ENCODE measurements at regions not wholly inside any gene's neighbourhood (a gene's known extent, or its start where the extent isn't known, plus 50 kb on each side); places are given as distances from the start of the nearest gene placed in this dataset.
"Not testable (repeated sequence)": the region's sequence is repeated elsewhere in the genome, so short reads cannot be mapped to it uniquely, and the experiment has no call there.

GRCh38 chr2:90036335-90036734, 1344.9 kb downstream of the RPIA start:
- POLR2A ChIA-PET (ENCODE audit: unreplicated experiment); H2BK15ac ChIP-seq (ENCODE audit: low read depth, low read length); H4K5ac ChIP-seq (ENCODE audit: low read depth, low read length); in situ Hi-C loops (cut with MboI; ENCODE audit: low sequenced_read_pairs); H3K9me3 ChIP-seq (ENCODE audit: control insufficient read depth, insufficient read depth, low read length); H4K8ac ChIP-seq (ENCODE audit: low read depth in 2 of 2, low read length in 2 of 2); H3K27ac ChIP-seq (ENCODE audit: insufficient read depth, low read length); H3K4me1 ChIP-seq (ENCODE audit: control insufficient read depth, insufficient read depth, low read length); DNase-seq; H3K56ac ChIP-seq (ENCODE audit: extremely low read depth, insufficient read depth, low read length); H3K36me3 ChIP-seq (ENCODE audit: control insufficient read depth, insufficient read depth, low read length); H3K18ac ChIP-seq (ENCODE audit: low read depth, low read length); intact Hi-C loops (cut with micrococcal nuclease); H2AK9ac ChIP-seq (replicated peaks; ENCODE audit: low read depth, low read length, poor library complexity); H3K9me1 ChIP-seq (ENCODE audit: insufficient read depth, low read length); H3K4me3 ChIP-seq (ENCODE audit: insufficient read depth, low read depth, low read length); H3K9ac ChIP-seq (ENCODE audit: low read depth, low read length); H2BK5ac ChIP-seq (ENCODE audit: low read depth, low read length, poor library complexity, severe bottlenecking); H3K4ac ChIP-seq (ENCODE audit: low read depth, low read length); H4K20me1 ChIP-seq (ENCODE audit: insufficient read depth, low read length); H2AFZ ChIP-seq (replicated peaks; ENCODE audit: low read length, poor library complexity); ATAC-seq (ENCODE audit: low read depth); BruUV-seq (replicated peaks); H4K91ac ChIP-seq (ENCODE audit: insufficient read depth, low read depth, low read length); CTCF ChIA-PET; H2BK20ac ChIP-seq (ENCODE audit: low read depth, low read length); H3K4me2 ChIP-seq (ENCODE audit: low read depth, low read length); H2BK120ac ChIP-seq (ENCODE audit: low read depth, low read length); H3K27me3 ChIP-seq (ENCODE audit: control insufficient read depth, insufficient read depth, low read length); H3K79me1 ChIP-seq (ENCODE audit: low read depth in 1 of 2, low read length in 2 of 2); H2AK5ac ChIP-seq (ENCODE audit: low read depth, low read length); dilution Hi-C loops (cut with HindIII; ENCODE audit: low sequenced_read_pairs, unreplicated experiment); H3K14ac ChIP-seq (replicated peaks; ENCODE audit: low read depth, low read length); H3K23ac ChIP-seq (ENCODE audit: low read depth, low read length): not testable (repeated sequence)
- 20% methylated on average over 1 of the region's 1 CpG; no CpG with 5 or more reads in 1 of the 2 experiments for WGBS, 2 experiments (ENCODE audit: extremely low coverage in 2 of 2, insufficient read length in 1 of 2)

- H3K36me3 ChIP-seq (ENCODE audit: control insufficient read depth, insufficient read depth, low read length); H3K9me1 ChIP-seq (ENCODE audit: insufficient read depth, low read length); intact Hi-C loops (cut with micrococcal nuclease); H2BK15ac ChIP-seq (ENCODE audit: low read depth, low read length); H3K9me3 ChIP-seq (ENCODE audit: control insufficient read depth, insufficient read depth, low read length); H3K27me3 ChIP-seq (ENCODE audit: control insufficient read depth, insufficient read depth, low read length); H2AFZ ChIP-seq (replicated peaks; ENCODE audit: low read length, poor library complexity); H3K4me1 ChIP-seq (ENCODE audit: control insufficient read depth, insufficient read depth, low read length); H4K8ac ChIP-seq (ENCODE audit: low read depth in 2 of 2, low read length in 2 of 2); H3K18ac ChIP-seq (ENCODE audit: low read depth, low read length); CTCF ChIA-PET; dilution Hi-C loops (cut with HindIII; ENCODE audit: low sequenced_read_pairs, unreplicated experiment); POLR2A ChIA-PET (ENCODE audit: unreplicated experiment); H2BK20ac ChIP-seq (ENCODE audit: low read depth, low read length); H4K91ac ChIP-seq (ENCODE audit: insufficient read depth, low read depth, low read length); H3K14ac ChIP-seq (replicated peaks; ENCODE audit: low read depth, low read length); H4K20me1 ChIP-seq (ENCODE audit: insufficient read depth, low read length); H3K9ac ChIP-seq (ENCODE audit: low read depth, low read length); H2BK120ac ChIP-seq (ENCODE audit: low read depth, low read length); H3K4me3 ChIP-seq (ENCODE audit: insufficient read depth, low read depth, low read length); H4K5ac ChIP-seq (ENCODE audit: low read depth, low read length); H2AK9ac ChIP-seq (replicated peaks; ENCODE audit: low read depth, low read length, poor library complexity); H3K79me1 ChIP-seq (ENCODE audit: low read depth in 1 of 2, low read length in 2 of 2); H3K23ac ChIP-seq (ENCODE audit: low read depth, low read length); H3K27ac ChIP-seq (ENCODE audit: insufficient read depth, low read length); H2BK5ac ChIP-seq (ENCODE audit: low read depth, low read length, poor library complexity, severe bottlenecking); H3K4me2 ChIP-seq (ENCODE audit: low read depth, low read length); DNase-seq; in situ Hi-C loops (cut with MboI; ENCODE audit: low sequenced_read_pairs); ATAC-seq (ENCODE audit: low read depth); H2AK5ac ChIP-seq (ENCODE audit: low read depth, low read length); H3K4ac ChIP-seq (ENCODE audit: low read depth, low read length); H3K56ac ChIP-seq (ENCODE audit: extremely low read depth, insufficient read depth, low read length); BruUV-seq (replicated peaks): not testable (repeated sequence)
- no CpG with 5 or more reads among the region's 4 CpGs for WGBS, 2 experiments (ENCODE audit: extremely low coverage in 2 of 2, insufficient read length in 1 of 2)
Observed at GRCh38 chr2:90039093-90039492, 1347.6 kb downstream of the RPIA start.
